ENCODE measurements at regions not wholly inside any gene's neighbourhood (a gene's known extent, or its start where the extent isn't known, plus 50 kb on each side); places are given as distances from the start of the nearest gene placed in this dataset.

- H3K4me2 ChIP-seq (ENCODE audit: control insufficient read depth, extremely low read depth, insufficient read depth, low read depth, low read length), result no peak overlapping the region
- H3K36me3 ChIP-seq (ENCODE audit: control insufficient read depth in 2 of 2, extremely low read depth in 1 of 2, insufficient read depth in 2 of 2, low read length in 2 of 2), result no peaks in the 10 kb centered on the region
- TF ChIP-seq EZH2 (IDR thresholded peaks at IDR 0.05; ENCODE audit: low read length), result no peak
- TF ChIP-seq, protein P1, sequence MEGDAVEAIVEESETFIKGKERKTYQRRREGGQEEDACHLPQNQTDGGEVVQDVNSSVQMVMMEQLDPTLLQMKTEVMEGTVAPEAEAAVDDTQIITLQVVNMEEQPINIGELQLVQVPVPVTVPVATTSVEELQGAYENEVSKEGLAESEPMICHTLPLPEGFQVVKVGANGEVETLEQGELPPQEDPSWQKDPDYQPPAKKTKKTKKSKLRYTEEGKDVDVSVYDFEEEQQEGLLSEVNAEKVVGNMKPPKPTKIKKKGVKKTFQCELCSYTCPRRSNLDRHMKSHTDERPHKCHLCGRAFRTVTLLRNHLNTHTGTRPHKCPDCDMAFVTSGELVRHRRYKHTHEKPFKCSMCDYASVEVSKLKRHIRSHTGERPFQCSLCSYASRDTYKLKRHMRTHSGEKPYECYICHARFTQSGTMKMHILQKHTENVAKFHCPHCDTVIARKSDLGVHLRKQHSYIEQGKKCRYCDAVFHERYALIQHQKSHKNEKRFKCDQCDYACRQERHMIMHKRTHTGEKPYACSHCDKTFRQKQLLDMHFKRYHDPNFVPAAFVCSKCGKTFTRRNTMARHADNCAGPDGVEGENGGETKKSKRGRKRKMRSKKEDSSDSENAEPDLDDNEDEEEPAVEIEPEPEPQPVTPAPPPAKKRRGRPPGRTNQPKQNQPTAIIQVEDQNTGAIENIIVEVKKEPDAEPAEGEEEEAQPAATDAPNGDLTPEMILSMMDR (optimal IDR thresholded peaks at IDR 0.05 in 1 of 3, IDR thresholded peaks at IDR 0.05 in 1 of 3, conservative IDR thresholded peaks at IDR 0.05 in 1 of 3; ENCODE audit: extremely low read depth in 1 of 3, insufficient read depth in 2 of 3, low read length in 3 of 3), result no peak
- H3K4me1 ChIP-seq (ENCODE audit: control insufficient read depth, extremely low read depth, insufficient read depth, low read length), result no peaks in the 10 kb centered on the region
- dilution Hi-C loops (cut with MboI; ENCODE audit: extremely low pct_ligation_motif_present, low sequenced_read_pairs), result no loop called here
- H4K20me1 ChIP-seq (ENCODE audit: control insufficient read depth, extremely low read depth, insufficient read depth, low read length), result no peaks in the 10 kb centered on the region
- H3K27me3 ChIP-seq (ENCODE audit: control insufficient read depth, extremely low read depth, insufficient read depth, low read length), result no peaks in the 10 kb centered on the region
- H3K4me3 ChIP-seq (ENCODE audit: control insufficient read depth in 2 of 3, extremely low read depth in 1 of 3, insufficient read depth in 2 of 3, low read depth in 1 of 3, low read length in 3 of 3), result no peak overlapping the region
- no peak overlapping the region for H3K27ac ChIP-seq (ENCODE audit: control insufficient read depth, insufficient read depth, low read length)
- no peak for DNase-seq (ENCODE audit: low read depth, low spot score)
- no peak for FAIRE-seq
- no peaks in the 10 kb centered on the region for H3K9me1 ChIP-seq (ENCODE audit: control insufficient read depth, extremely low read depth, insufficient read depth, low read length)
- no peak overlapping the region for H3K9ac ChIP-seq (ENCODE audit: control insufficient read depth, extremely low read depth, insufficient read depth, low read length)
- no peak overlapping the region for H2AFZ ChIP-seq (ENCODE audit: control insufficient read depth, low read length)
- no peaks in the 10 kb centered on the region for H3K79me2 ChIP-seq (ENCODE audit: control insufficient read depth, insufficient read depth, low read length)
- H3K9me3 ChIP-seq (ENCODE audit: control insufficient read depth, low read depth, low read length), result no peaks in the 10 kb centered on the region
These were observed 116.7 kb downstream of the HMX1 start for GRCh38 chr4:8754634-8755589.

GRCh38 chr4:8748236-8748575 lies 123.4 kb downstream of the HMX1 start:
- Histone ChIP-seq H3K36me3 (ENCODE audit: control insufficient read depth in 2 of 2, extremely low read depth in 1 of 2, insufficient read depth in 2 of 2, low read length in 2 of 2) (no peaks in the 10 kb centered on the region), H3K27ac (ENCODE audit: control insufficient read depth, insufficient read depth, low read length) (no peak overlapping the region), H3K9me3 (ENCODE audit: control insufficient read depth, low read depth, low read length) (peaks cover 17% of the 10 kb centered on the region), H3K4me2 (ENCODE audit: control insufficient read depth, extremely low read depth, insufficient read depth, low read depth, low read length) (no peak overlapping the region), H3K27me3 (ENCODE audit: control insufficient read depth, extremely low read depth, insufficient read depth, low read length) (no peaks in the 10 kb centered on the region), H4K20me1 (ENCODE audit: control insufficient read depth, extremely low read depth, insufficient read depth, low read length) (no peaks in the 10 kb centered on the region), H3K4me3 (ENCODE audit: control insufficient read depth in 2 of 3, extremely low read depth in 1 of 3, insufficient read depth in 2 of 3, low read depth in 1 of 3, low read length in 3 of 3) (no peak overlapping the region), H3K9me1 (ENCODE audit: control insufficient read depth, extremely low read depth, insufficient read depth, low read length) (no peaks in the 10 kb centered on the region), H3K9ac (ENCODE audit: control insufficient read depth, extremely low read depth, insufficient read depth, low read length) (no peak overlapping the region), H2AFZ (ENCODE audit: control insufficient read depth, low read length) (no peak overlapping the region), H3K4me1 (ENCODE audit: control insufficient read depth, extremely low read depth, insufficient read depth, low read length) (no peaks in the 10 kb centered on the region), H3K79me2 (ENCODE audit: control insufficient read depth, insufficient read depth, low read length) (no peaks in the 10 kb centered on the region)
- TF ChIP-seq, protein P1 (optimal IDR thresholded peaks at IDR 0.05 in 1 of 3, IDR thresholded peaks at IDR 0.05 in 1 of 3, conservative IDR thresholded peaks at IDR 0.05 in 1 of 3; ENCODE audit: extremely low read depth in 1 of 3, insufficient read depth in 2 of 3, low read length in 3 of 3), result no peak
- DNase-seq (ENCODE audit: low read depth, low spot score), result no peak
- dilution Hi-C loops (cut with MboI; ENCODE audit: extremely low pct_ligation_motif_present, low sequenced_read_pairs), result no loop called here
- FAIRE-seq, result no peak
